Activated CD8-positive, alpha-beta memory T cell treated with anti-CD3 and anti-CD28 coated beads, Interleukin-2, amount 50 U/mL, for 48 hours (primary cell): ENCODE measurements at regions not wholly inside any gene's neighbourhood (a gene's known extent, or its start where the extent isn't known, plus 50 kb on each side); places are given as distances from the start of the nearest gene placed in this dataset.
"Not testable (repeated sequence)": the region's sequence is repeated elsewhere in the genome, so short reads cannot be mapped to it uniquely, and the experiment has no call there.

Experiments used
- DNase-seq: peaks from one replicate; pipeline ENCODE4 v3.0.0-alpha.2; 2020

GRCh38 chr2:176578292-176578691 is 309.1 kb downstream of the MTX2 start:
- DNase-seq = not testable (repeated sequence)

- DNase-seq = no peak
Measured at GRCh38 chr2:176579608-176580007, 310.4 kb downstream of the MTX2 start.

- no peak for DNase-seq
Measured at GRCh38 chr2:176581557-176582165, 312.4 kb downstream of the MTX2 start.

DNA sequence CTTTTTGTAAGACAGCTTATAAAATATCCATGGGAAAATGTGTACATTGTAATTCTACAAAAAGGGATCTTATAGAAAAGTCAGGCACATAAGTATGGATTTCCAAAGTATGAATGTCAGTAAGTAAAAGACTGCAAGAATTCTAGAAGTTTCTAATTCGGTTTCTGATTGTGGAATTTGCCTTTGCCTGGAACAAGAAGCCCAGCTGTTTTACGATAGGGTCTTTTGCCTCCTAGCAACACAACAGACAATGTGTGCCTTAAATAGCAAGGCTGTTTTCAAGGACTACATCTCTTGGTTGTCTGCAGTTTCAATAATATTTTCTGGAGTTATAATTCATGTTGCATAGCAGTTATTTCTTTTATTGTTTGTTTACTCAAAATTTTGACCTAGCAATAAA is 312.9 kb downstream of the MTX2 start:
- DNase-seq = no peak

GRCh38 chr2:176582990-176583481 is 313.8 kb downstream of the MTX2 start:
- no peak for DNase-seq

DNA sequence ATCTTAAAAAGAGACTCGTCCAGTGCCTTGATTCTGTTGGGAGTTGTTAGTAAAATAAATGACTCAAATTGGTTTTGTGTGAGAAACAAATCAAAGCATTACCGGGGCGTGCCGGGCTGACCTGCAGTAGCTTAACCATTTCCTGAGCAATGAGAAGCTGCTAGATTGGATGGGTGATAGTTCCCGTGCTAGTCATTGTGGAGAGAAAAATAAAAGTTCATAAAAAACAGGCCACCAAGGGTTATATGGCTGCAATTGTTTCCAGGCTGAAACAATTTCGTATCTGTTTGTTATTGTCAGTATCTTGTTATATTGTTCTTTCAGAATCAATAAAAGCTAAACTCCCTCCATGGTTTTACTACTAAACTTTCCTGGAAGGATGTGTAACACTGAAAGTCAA is 314.4 kb downstream of the MTX2 start:
- no peak for DNase-seq

- no peak for DNase-seq
Measured at GRCh38 chr2:176584333-176584732, 315.1 kb downstream of the MTX2 start.

DNA sequence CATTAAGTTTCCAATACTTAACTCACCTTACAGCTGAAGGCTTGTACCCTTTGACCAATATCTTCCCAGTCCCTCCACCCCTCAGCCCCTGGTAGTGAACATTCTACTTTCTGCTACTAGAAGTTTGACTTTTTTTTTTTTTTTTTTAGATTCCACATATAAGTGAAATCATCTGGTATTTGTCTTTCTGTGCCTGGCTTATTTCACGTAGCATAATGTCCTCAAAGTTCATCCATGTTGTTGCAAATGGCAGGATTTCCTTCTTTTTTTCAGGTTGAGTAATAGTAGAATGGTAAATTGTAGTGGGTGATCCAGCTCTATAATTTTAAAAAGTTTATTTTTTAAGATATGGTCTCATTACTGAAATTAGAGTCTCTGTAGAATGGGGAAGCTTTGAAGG is 316.0 kb downstream of the MTX2 start:
- no peak for DNase-seq

DNA sequence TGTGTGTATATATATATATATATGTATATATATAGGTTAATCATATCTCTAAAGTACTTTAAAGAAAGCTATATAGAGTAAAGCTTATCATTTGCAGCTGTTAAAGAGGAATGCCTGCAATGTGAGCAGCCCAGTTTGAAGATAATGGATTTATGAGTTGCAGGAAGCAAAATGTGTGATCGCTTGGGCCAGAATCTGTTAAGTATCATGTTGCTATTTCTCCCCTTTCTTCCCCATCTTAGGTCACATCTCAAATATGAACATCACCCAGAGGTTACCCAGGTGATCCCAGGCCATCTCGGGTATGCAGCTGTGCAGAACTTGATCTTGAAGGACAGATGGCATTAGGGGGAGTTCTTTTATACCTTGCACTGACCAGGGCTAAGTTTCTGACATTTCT is 316.5 kb downstream of the MTX2 start:
- DNase-seq = no peak

GRCh38 chr2:176589287-176589686 is 320.0 kb downstream of the MTX2 start:
- DNase-seq = no peak

- DNase-seq = no peak
Measured at GRCh38 chr2:176589825-176590440, 320.7 kb downstream of the MTX2 start.

DNA sequence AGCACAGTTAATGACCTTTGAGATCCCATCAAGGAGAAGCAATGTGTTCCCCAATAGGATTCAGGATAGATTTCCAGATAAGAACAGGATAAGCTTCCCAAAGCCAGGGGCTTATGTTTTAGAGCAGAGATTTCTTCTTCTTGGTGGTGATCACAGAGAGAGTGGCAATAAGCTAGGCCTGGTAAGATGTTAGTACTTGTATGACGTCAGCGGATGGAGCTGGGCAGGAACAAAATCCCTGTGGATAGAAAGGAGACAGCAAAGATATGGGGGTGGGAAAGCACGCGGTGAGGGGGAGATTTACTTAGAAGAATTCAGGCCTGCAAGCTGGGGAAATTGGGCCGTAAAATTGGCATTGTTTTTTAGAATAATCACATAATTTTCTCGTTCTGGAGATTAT is 323.0 kb downstream of the MTX2 start:
- no peak for DNase-seq

- no peak for DNase-seq
Measured at GRCh38 chr2:176595986-176596385, 326.7 kb downstream of the MTX2 start.

GRCh38 chr2:176597916-176598315 is 328.7 kb downstream of the MTX2 start:
- DNase-seq = no peak

DNA sequence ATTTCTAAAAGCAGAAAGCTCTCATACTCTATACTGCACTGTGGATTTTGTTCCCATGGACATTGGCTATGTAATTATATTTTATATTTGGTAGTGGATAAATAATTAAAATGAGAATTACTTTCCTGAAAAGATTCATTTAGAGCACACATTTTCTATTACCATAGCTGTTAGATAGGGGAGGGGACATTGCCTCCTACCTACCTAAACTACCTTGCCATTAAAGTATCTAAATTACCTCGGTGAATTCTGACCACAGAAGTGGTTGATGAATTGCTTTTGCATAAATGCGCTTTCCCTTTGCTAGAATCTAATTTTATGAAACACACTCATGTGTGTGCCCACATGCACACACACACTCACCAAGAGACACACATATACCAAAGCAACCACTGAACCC is 329.1 kb downstream of the MTX2 start:
- no peak for DNase-seq

DNA sequence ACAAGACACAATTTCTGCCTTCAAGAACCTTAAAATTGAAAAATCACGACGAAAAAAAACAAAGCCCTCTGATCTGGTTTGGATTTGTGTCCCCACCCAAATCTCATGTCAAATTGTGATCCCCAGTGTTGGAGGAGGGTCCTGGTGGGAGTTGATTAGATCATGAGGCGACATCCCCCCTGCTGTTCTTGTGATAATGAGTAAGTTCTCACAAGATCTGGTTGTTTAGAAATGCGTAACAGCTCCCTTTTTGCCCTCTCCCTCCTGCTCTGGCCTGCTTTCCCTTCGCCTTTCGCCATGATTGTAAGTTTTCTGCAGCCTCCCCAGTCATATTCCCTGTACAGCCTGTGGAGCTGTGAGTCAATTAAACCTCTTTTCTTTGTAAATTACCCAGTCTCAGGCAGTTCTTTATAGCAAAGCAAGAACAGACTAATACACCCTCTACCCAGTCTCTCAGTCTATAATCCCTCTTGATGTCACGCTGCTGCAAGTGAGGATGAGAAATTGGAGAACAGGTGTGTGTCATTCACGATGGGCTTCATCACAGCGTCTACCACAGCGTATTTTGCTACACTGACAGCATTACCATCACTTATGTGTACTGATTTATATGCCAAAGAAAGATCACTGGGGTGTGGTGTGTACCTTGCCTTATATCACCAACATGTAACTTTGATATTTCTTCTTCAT is 330.7 kb downstream of the MTX2 start:
- no peak for DNase-seq

GRCh38 chr2:176601066-176601465 is 331.8 kb downstream of the MTX2 start:
- DNase-seq = no peak

- DNase-seq = no peak
Measured at GRCh38 chr2:176612036-176612435, 342.8 kb downstream of the MTX2 start.

- DNase-seq = no peak
Measured at GRCh38 chr2:176612736-176613135, 343.5 kb downstream of the MTX2 start.

GRCh38 chr2:176613323-176613987 is 344.2 kb downstream of the MTX2 start:
- no peak for DNase-seq

DNA sequence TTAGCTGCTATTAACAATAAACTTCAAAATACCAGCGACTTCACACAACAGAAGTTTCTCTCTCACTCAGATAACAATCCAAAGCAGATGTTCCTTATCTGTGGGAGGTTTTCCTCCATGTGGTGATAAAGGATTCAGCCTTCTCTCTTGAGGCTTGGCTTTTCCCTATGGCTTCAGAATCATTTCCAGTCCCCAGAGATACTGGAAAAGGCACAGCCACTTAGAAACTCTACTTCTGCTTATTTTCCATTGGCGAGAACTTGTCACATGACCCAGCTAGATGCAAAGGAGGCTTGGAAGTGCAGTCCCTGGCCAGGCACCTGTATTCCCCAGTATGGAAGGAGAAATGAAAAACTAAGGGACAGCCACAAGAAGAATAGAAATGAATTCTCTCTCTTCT is 344.8 kb downstream of the MTX2 start:
- DNase-seq = no peak

DNA sequence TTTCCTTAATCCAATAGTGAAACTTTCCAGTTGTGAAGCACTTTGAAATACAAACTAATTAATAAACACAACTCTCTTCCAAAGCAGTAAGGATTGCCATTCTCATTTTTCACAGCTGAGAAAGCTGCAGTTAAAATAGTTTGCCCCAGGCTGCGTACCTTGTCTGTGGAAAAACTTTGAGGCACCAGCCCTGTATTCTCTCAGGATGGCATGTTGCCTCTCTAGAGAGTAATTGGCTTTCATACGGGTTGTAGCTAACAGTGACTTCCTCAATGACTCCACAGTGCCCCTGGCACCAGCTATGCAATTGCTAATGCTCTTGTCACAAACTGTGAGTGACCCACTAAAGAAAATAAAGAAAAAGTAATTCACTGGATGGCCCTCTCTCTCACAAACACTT is 345.7 kb downstream of the MTX2 start:
- no peak for DNase-seq

- no peak for DNase-seq
Measured at GRCh38 chr2:176619504-176619903, 350.3 kb downstream of the MTX2 start.

- DNase-seq = no peak
Measured at GRCh38 chr2:176621350-176621749, 352.1 kb downstream of the MTX2 start.
